ENCODE measurements at regions not wholly inside any gene's neighbourhood (a gene's known extent, or its start where the extent isn't known, plus 50 kb on each side); places are given as distances from the start of the nearest gene placed in this dataset.

GRCh38 chr20:60064554-60065196, 106.5 kb downstream of the CDH26 start:
- DNase-seq (ENCODE audit: low spot score) (no peak), FAIRE-seq (no peak)

DNA sequence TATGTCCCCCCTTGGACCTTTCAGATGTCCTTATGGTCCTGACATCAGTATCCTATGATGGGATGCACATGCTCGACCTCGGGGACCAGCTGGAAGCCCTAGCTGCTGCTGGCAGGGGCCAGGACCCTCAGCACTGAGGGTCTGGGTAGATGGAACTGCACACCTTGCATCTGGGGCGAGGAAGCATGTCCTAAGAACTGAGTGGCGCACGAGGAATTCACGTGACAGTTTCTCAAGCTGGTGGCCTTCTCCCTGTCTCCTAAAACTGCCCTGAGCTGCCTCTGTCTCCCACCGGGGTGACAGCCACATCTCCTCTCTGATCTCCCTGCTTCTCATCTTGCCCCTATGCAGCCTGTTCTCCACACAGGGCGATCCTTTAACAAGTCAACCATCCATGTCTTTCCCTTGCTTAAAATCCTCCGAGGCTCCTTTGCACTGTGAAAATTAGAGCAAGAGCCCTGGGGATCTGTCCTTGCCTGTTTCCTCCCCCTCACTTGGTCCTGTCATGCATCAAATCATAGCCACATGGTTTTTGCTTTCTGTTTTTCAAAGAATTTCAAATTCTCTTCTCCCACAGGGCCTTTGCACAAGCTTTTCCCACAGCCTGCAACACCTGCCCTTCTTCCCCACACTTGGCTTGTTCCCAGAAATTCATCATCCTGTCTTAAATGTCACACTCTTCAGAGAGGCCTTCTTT, 107.7 kb downstream of the CDH26 start:
- FAIRE-seq = no peak
- no peak for DNase-seq (ENCODE audit: low spot score)

- FAIRE-seq = no peak
- DNase-seq (ENCODE audit: low spot score) = no peak
Measured at GRCh38 chr20:60066438-60066823, 108.2 kb downstream of the CDH26 start.

DNA sequence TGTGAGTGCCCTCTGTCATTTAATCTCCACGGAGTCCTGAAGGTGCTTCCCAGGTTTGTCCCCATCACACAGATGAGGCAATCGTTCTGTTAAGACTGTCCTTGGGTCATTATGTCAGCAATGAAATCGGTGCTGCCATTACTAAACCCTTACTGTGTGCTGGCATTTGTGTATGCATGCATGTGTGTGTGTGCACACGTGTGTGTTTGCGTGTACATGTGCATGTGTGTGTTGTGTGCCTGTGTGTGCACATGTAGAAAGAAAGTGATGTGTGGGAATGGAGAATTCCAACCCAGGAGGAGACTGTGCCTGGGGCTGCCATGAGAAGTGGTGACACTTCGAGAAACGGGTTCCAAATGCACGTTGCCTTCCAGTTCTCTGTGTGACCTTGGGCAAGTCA, 110.3 kb downstream of the CDH26 start:
- DNase-seq (ENCODE audit: low spot score) = no peak
- FAIRE-seq = no peak

- no peak for DNase-seq (ENCODE audit: low spot score)
- no peak for FAIRE-seq
Measured at GRCh38 chr20:60069656-60070055, 111.4 kb downstream of the CDH26 start.

DNA sequence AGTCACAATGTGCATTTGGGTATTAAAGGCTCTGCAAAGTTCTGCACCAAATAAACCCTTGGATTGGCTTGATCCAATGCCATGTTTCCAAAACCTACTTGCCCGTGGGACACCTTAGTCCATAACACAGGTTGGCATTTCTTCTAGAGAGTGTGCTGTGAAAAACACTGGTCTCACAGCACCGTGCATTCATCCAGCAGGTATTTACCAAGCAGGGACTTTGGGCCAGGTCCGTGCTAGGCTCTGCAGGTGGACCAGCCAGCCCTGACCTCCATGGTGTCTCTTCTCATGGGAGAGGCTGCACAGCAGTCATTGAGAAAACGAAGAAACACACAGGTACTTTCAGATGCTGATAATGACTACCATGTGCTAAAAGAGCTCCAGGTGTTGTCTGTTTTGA, 112.6 kb downstream of the CDH26 start:
- FAIRE-seq (no peak), DNase-seq (ENCODE audit: low spot score) (no peak)

- no peak for FAIRE-seq
Measured at GRCh38 chr20:60071965-60072364, 113.7 kb downstream of the CDH26 start.

DNA sequence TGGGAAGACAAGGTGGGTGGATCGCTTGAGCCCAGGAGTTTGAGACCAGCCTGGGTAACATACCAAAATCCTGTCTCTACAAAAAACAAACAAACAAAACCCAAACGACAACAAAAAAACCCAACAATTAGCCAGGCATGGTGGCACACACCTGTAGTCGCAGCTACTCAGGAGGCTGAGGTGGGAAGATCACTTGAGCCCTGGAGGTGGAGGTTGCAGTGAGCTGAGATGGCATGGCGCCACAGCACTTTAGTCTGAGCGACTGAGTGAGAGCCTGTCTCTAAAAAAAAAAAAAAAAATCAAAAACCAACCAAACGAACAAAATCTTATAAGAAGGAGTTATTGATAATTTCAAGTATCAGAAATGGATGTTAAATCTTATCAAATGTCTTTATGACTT, 114.9 kb downstream of the CDH26 start:
- DNase-seq (ENCODE audit: low spot score) (no peak), FAIRE-seq (no peak)

More at GRCh38 chr20:60071965-60072364, 113.7 kb downstream of the CDH26 start:
- no peak for DNase-seq (ENCODE audit: low spot score)

GRCh38 chr20:60073504-60073903, 115.3 kb downstream of the CDH26 start:
- no peak for DNase-seq (ENCODE audit: low spot score)
- no peak for FAIRE-seq

- FAIRE-seq (no peak), DNase-seq (ENCODE audit: low spot score) (no peak)
Measured at GRCh38 chr20:60074276-60074675, 116.1 kb downstream of the CDH26 start.

- no peak for DNase-seq (ENCODE audit: low spot score)
Measured at GRCh38 chr20:60078351-60079250, 120.4 kb downstream of the CDH26 start.

GRCh38 chr20:60080401-60080800, 122.2 kb downstream of the CDH26 start:
- no peak for FAIRE-seq
- no peak for DNase-seq (ENCODE audit: low spot score)

More at GRCh38 chr20:60078351-60079250, 120.4 kb downstream of the CDH26 start:
- no peak for FAIRE-seq

- DNase-seq (ENCODE audit: low spot score) (no peak), FAIRE-seq (no peak)
Measured at GRCh38 chr20:60085551-60086132, 127.4 kb downstream of the CDH26 start.

- no peak for DNase-seq (ENCODE audit: low spot score)
- no peak for FAIRE-seq
Measured at GRCh38 chr20:60086821-60087562, 128.8 kb downstream of the CDH26 start.

DNA sequence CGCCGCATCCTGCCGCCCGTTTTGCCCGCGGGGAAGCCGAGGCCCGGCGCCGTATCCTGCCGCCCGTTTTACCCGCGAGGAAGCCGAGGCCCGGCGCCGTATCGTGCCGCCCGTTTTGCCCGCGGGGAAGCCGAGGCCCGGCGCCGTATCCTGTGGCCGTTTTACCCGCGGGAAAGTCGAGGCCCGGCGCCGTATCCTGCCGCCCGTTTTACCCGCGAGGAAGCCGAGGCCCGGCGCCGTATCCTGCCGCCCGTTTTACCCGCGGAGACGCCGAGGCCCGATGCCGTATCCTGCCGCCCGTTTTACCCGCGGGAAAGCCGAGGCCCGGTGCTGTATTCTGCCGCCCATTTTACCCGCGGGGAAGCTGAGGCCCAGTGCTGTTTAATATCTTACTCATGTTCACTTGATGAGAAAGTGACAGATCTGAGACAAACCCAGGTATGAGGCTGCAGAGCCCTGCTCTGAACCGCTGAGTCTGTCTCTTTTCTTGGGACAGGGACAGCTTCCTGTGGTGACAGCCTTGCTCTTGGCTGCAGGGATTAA, 129.4 kb downstream of the CDH26 start:
- DNase-seq (ENCODE audit: low spot score) = no peak
- FAIRE-seq = no peak

GRCh38 chr20:60088236-60088635, 130.0 kb downstream of the CDH26 start:
- FAIRE-seq (no peak), DNase-seq (ENCODE audit: low spot score) (no peak)

GRCh38 chr20:60090631-60091030, 132.4 kb downstream of the CDH26 start:
- DNase-seq (ENCODE audit: low spot score) (no peak), FAIRE-seq (no peak)

GRCh38 chr20:60091305-60091704, 133.1 kb downstream of the CDH26 start:
- FAIRE-seq (no peak), DNase-seq (ENCODE audit: low spot score) (no peak)

- FAIRE-seq (no peak), DNase-seq (ENCODE audit: low spot score) (no peak)
Measured at GRCh38 chr20:60091861-60092260, 133.6 kb downstream of the CDH26 start.

- FAIRE-seq = no peak
- DNase-seq (ENCODE audit: low spot score) = no peak
Measured at GRCh38 chr20:60092729-60093128, 134.5 kb downstream of the CDH26 start.

GRCh38 chr20:60095456-60095855, 137.2 kb downstream of the CDH26 start:
- FAIRE-seq = no peak

More at GRCh38 chr20:60095456-60095855, 137.2 kb downstream of the CDH26 start:
- DNase-seq (ENCODE audit: low spot score) = no peak

All from RCC 7860 (cell line).